Prostate gland (tissue), 2 donors: ENCODE measurements at regions not wholly inside any gene's neighbourhood (a gene's known extent, or its start where the extent isn't known, plus 50 kb on each side); places are given as distances from the start of the nearest gene placed in this dataset.

ENCODE experiments used
- CTCF ChIP-seq, 4 experiments: fragments of 200-600 bp in 2 of 4; fragments of 450-650 bp in 2 of 4; sonication (generic) in 2 of 4; IDR thresholded peaks; 1 replicate in 3 of 4; 2 replicates in 1 of 4; pipeline ENCODE4 v1.5.1; 2016 to 2019; ENCODE audit warnings: antibody characterized with exemption in 4 of 4, mild to moderate bottlenecking in 2 of 4, moderate library complexity in 2 of 4
- POLR2A ChIP-seq: fragments of 450-650 bp; IDR thresholded peaks from one replicate; pipeline ENCODE4 v1.6.1; 2016; ENCODE audit warnings: antibody characterized with exemption, mild to moderate bottlenecking
- POLR2AphosphoS5 ChIP-seq: sonication (generic); formaldehyde crosslinking; IDR thresholded peaks from one replicate; pipeline ENCODE4 v1.6.1; 2017; ENCODE audit warnings: antibody characterized with exemption

GRCh38 chr10:2782950-2783349, 284.4 kb upstream of the PFKP start:
- TF ChIP-seq POLR2A (no peak), CTCF (IDR thresholded peaks at IDR 0.05) (no peak), POLR2AphosphoS5 (no peak)
